GM21526 (cell line): ENCODE measurements at regions not wholly inside any gene's neighbourhood (a gene's known extent, or its start where the extent isn't known, plus 50 kb on each side); places are given as distances from the start of the nearest gene placed in this dataset.
"Not testable (repeated sequence)": the region's sequence is repeated elsewhere in the genome, so short reads cannot be mapped to it uniquely, and the experiment has no call there.

ENCODE experiments used
- ATAC-seq: cut with Tn5 transposase; IDR thresholded peaks from one replicate; pipeline ENCODE4 v1.9.1; 2021; ENCODE audit warnings: moderate library complexity; ENCODE audit not compliant: unreplicated experiment, low FRiP score

- no peak for ATAC-seq
Measured at GRCh38 chr6:16950825-16951495, 150.9 kb upstream of the STMND1 start.

DNA sequence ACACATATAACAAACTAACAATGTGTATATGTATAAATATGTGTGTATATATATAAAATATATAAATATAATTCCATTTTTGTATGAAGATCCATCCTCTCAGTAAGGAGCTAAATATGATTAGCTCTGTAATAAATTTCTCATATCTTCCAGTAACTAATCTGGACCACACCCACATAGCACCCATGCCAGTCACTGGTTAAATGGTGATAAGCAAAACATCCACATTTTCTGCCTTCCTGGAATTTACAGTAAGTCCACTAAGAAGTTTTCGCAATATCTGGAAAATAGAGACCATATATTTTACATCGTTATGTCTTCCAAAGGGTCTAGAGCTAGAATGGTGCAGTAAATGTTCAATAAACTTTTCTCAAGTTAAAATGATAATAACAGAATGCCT is 151.5 kb upstream of the STMND1 start:
- no peak for ATAC-seq

DNA sequence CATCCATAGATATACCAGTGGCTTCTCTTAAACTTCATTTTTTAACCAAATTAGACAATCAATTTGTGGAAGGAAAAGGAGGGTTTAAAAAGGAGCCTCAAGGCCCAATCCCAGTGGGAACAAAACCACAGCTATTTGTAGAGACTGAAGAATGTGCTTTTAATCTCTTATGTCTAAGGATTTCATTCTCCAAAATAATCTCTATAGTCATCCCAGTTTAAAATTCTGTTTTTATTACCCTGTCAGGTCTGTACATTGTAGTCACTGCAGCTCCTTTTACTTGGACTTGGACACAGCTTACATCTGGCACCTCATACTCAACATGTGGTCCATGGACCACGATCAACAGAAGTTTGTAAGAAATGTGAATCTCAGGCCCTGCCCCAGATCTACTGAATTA is 152.1 kb upstream of the STMND1 start:
- ATAC-seq = no peak

- ATAC-seq = no peak
Measured at GRCh38 chr6:16948396-16948795, 153.5 kb upstream of the STMND1 start.

GRCh38 chr6:16947375-16948015 is 154.4 kb upstream of the STMND1 start:
- no peak for ATAC-seq

GRCh38 chr6:16944596-16944995 is 157.3 kb upstream of the STMND1 start:
- no peak for ATAC-seq

DNA sequence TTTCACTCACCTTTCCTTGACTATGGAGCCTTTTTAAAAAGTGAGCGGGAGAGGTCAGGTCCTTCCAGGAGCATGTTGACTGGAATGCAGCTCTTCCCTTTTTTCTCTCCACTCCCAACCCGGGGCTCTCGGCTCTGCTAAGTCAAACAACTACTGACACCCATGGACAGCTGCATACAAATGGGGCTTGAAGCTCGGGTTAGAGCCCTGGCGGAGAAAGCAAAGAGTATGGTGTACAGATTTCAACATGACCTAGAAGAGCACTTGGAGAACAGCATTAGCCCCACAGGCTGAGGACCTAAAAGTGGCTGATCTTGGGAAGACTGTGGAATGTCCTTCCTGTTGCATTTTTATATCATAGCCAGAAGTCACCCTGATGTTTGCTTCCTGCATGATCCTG is 162.0 kb upstream of the STMND1 start:
- ATAC-seq = no peak

- ATAC-seq = no peak
Measured at GRCh38 chr6:16939351-16939750, 162.5 kb upstream of the STMND1 start.

DNA sequence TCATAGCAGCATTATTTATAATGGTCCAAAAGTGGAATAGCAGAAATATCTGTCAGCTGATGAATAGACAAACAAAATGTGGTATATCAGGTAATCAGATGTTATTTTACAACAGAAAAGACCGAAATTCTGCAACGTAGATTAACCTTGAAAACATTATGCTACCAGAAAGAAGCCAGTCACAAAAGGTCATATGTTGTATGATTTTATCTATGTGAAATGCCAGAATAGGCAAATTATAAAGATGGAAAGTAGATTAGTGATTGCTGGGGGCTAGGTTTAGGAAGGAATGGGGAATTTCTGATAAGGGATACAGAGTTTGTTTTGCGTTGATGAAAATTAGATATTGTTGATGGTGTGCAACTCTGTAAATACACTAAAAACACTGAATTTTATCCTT is 165.0 kb upstream of the STMND1 start:
- ATAC-seq = no peak

DNA sequence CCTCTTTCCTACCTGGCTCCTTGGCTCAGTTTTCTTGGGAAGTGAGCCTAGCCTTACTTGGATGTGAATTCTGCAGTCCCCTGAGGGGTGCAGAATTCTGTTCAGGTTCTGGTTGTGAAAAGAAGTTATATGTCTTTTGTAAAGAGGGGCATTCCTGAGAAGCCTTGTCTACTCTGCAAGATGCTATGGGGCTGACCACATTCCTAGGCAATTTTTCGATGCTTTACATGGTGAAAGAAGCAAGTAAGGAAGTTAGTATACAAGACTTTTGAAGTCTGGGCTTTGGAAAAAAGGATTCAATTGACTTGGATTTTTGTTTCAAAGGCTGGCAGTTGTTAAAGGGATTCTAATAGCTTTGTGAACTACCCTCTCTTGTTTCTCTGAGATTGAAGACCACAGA is 167.9 kb upstream of the STMND1 start:
- no peak for ATAC-seq

DNA sequence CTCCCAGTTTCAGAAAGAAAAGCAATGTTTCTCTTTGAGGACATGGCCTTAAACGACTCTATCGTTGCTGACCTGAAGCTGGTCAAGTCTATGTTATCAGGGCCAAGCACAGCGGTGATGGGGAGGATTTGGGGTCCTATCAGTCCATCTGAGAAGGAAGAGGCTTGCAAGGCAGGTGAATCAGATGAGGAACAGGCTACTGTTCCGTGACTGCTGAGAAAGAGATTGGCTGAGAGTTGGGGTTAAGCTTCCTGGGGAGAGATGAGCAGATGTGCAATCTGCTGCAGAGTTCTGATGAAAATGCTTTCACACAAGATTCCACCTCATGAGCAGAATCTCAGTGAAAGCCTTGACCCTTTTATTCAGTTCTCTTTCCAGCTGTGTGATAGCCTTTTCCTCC is 168.3 kb upstream of the STMND1 start:
- no peak for ATAC-seq

DNA sequence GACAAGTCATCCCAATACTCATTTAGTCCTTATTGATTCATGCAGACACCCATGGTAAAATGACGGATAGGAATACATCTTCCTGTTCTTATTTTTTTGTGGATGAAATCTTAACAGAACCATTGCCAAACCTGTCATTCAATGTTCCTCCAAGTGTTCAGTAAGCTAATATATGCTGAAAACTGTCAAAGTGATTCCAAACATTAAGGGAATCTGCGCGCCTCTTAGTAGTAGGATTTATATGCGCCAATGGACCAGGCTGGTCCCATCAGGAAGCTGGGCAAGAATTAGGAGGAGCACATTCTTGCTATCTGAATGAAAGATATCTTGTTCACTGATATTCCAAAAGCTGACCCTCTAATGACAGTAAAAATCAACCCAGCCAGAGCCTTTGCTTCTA is 168.9 kb upstream of the STMND1 start:
- ATAC-seq = no peak

- ATAC-seq = not testable (repeated sequence)
Measured at GRCh38 chr6:16931079-16931478, 169.8 kb upstream of the ATXN1 start.

GRCh38 chr6:16930432-16930831 is 169.2 kb upstream of the ATXN1 start:
- ATAC-seq = no peak

- ATAC-seq = no peak
Measured at GRCh38 chr6:16929809-16930208, 168.5 kb upstream of the ATXN1 start.

- ATAC-seq = no peak
Measured at GRCh38 chr6:16928387-16928786, 167.1 kb upstream of the ATXN1 start.

DNA sequence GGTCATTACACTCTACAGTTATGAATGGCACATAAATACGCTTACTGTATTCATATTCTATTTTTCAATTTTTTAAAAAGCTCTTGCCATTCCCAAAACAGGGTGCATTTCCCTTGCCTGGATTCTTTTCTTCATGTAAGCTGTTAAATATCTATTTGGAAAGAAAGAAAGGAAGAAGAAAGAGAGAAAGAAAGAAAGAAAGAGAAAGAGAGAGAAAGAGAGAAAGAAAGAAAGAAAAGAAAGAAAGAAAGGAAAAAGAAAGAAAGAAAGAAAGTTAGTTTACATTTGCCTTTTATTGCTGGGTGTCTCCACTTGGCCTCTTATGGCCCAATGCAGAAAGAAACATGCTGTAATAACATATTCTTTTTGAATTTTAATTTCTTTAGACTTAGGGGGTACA is 165.9 kb upstream of the ATXN1 start:
- ATAC-seq = no peak

- no peak for ATAC-seq
Measured at GRCh38 chr6:16925461-16925860, 164.2 kb upstream of the ATXN1 start.

GRCh38 chr6:16922282-16922681 is 161.0 kb upstream of the ATXN1 start:
- no peak for ATAC-seq

- no peak for ATAC-seq
Measured at GRCh38 chr6:16921399-16922110, 160.3 kb upstream of the ATXN1 start.

DNA sequence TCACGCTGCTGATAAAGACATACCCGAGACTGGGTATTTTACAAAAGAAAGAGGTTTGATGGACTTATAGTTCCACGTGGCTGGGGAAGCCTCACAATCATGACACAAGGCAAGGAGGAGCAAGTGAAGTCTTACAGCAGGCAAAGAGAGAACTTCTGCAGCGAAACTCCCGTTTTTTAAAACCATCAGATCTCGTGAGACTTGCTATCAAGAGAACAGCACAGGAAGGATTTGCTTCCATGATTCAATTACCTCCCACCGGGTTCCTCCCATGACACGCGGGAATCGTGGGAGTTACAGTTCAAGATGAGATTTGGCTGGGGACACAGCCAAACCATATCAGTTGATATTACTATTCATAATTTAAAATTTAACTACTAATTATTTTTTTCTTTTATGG is 157.3 kb upstream of the ATXN1 start:
- ATAC-seq = no peak

DNA sequence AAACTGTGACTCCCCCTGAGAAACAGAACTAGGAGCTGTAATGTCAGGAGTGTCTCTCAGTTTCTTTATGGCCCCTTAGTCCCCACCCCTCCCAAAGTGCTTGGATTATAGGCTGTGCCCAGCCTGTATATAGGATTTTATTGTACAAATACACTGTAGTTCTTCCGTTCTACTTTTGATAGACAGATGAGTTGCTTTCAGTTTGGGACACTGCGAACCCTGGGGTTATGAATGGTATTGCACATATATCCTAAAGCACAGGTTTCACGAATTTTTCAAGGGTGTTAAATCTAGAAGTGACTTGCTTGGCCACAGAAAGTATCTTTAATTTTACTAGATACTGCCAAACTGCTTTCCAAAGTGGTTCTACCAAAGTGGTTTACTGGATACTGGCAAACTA is 152.9 kb upstream of the ATXN1 start:
- ATAC-seq = no peak
